HL-60 (cell line): ENCODE measurements at regions not wholly inside any gene's neighbourhood (a gene's known extent, or its start where the extent isn't known, plus 50 kb on each side); places are given as distances from the start of the nearest gene placed in this dataset.

Experiments used
- TF ChIP-seq, protein P1 (sequence below): IDR thresholded peaks from one replicate; pipeline ENCODE4 v1.5.1; 2011; ENCODE audit warnings: low read length, control low read depth, inconsistent platforms; ENCODE audit not compliant: insufficient read depth
- TF ChIP-seq, protein P2 (sequence below): IDR thresholded peaks from 2 replicates; pipeline ENCODE4 v1.6.1; 2012; ENCODE audit warnings: low read depth; ENCODE audit not compliant: insufficient replicate concordance

GRCh38 chr13:94880463-94880862 is 168.1 kb upstream of the SOX21 start:
- TF ChIP-seq, protein P1, sequence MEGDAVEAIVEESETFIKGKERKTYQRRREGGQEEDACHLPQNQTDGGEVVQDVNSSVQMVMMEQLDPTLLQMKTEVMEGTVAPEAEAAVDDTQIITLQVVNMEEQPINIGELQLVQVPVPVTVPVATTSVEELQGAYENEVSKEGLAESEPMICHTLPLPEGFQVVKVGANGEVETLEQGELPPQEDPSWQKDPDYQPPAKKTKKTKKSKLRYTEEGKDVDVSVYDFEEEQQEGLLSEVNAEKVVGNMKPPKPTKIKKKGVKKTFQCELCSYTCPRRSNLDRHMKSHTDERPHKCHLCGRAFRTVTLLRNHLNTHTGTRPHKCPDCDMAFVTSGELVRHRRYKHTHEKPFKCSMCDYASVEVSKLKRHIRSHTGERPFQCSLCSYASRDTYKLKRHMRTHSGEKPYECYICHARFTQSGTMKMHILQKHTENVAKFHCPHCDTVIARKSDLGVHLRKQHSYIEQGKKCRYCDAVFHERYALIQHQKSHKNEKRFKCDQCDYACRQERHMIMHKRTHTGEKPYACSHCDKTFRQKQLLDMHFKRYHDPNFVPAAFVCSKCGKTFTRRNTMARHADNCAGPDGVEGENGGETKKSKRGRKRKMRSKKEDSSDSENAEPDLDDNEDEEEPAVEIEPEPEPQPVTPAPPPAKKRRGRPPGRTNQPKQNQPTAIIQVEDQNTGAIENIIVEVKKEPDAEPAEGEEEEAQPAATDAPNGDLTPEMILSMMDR: no peak
- TF ChIP-seq, protein P2, sequence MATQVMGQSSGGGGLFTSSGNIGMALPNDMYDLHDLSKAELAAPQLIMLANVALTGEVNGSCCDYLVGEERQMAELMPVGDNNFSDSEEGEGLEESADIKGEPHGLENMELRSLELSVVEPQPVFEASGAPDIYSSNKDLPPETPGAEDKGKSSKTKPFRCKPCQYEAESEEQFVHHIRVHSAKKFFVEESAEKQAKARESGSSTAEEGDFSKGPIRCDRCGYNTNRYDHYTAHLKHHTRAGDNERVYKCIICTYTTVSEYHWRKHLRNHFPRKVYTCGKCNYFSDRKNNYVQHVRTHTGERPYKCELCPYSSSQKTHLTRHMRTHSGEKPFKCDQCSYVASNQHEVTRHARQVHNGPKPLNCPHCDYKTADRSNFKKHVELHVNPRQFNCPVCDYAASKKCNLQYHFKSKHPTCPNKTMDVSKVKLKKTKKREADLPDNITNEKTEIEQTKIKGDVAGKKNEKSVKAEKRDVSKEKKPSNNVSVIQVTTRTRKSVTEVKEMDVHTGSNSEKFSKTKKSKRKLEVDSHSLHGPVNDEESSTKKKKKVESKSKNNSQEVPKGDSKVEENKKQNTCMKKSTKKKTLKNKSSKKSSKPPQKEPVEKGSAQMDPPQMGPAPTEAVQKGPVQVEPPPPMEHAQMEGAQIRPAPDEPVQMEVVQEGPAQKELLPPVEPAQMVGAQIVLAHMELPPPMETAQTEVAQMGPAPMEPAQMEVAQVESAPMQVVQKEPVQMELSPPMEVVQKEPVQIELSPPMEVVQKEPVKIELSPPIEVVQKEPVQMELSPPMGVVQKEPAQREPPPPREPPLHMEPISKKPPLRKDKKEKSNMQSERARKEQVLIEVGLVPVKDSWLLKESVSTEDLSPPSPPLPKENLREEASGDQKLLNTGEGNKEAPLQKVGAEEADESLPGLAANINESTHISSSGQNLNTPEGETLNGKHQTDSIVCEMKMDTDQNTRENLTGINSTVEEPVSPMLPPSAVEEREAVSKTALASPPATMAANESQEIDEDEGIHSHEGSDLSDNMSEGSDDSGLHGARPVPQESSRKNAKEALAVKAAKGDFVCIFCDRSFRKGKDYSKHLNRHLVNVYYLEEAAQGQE: no peak
